A549 (cell line): ENCODE measurements at regions not wholly inside any gene's neighbourhood (a gene's known extent, or its start where the extent isn't known, plus 50 kb on each side); places are given as distances from the start of the nearest gene placed in this dataset.

Source experiments
- CTCF ChIP-seq: fragments of >200 bp; sonication (Bioruptor Twin); formaldehyde crosslinking; IDR thresholded peaks from 3 replicates; pipeline ENCODE4 v1.5.1; 2016
- EP300 ChIP-seq, 2 experiments: fragments of >200 bp; sonication (Bioruptor Twin); formaldehyde crosslinking; IDR thresholded peaks; 2 replicates in 1 of 2; 3 replicates in 1 of 2; pipeline ENCODE4 v1.6.1; 2016 to 2017
- KDM5A ChIP-seq: fragments of 200-600 bp; sonication (generic); IDR thresholded peaks from 2 replicates; pipeline ENCODE4 v1.6.1; 2016; ENCODE audit warnings: antibody characterized with exemption, mild to moderate bottlenecking
- NR3C1 ChIP-seq: fragments of >200 bp; sonication (Bioruptor Twin); formaldehyde crosslinking; IDR thresholded peaks from 3 replicates; pipeline ENCODE4 v1.6.1; 2017
- PHF8 ChIP-seq: fragments of 200-600 bp; sonication (generic); IDR thresholded peaks from 2 replicates; pipeline ENCODE4 v1.6.1; 2016; ENCODE audit warnings: low read depth, mild to moderate bottlenecking, antibody characterized with exemption, moderate library complexity, borderline replicate concordance
- POLR2A ChIP-seq: IDR thresholded peaks from 2 replicates; pipeline ENCODE4 v1.6.1; 2012; ENCODE audit warnings: mild to moderate bottlenecking, low read length
- USF2 ChIP-seq: fragments of 450-650 bp; IDR thresholded peaks from 2 replicates; pipeline ENCODE4 v1.6.1; 2014; ENCODE audit warnings: antibody characterized with exemption
- ZFP36 ChIP-seq: fragments of 450-650 bp; IDR thresholded peaks from 2 replicates; pipeline ENCODE4 v1.6.1; 2014; ENCODE audit warnings: borderline replicate concordance; ENCODE audit not compliant: partially characterized antibody
- ZNF302 ChIP-seq: fragments of 250-450 bp; sonication (Bioruptor Pico); IDR thresholded peaks from 2 replicates; pipeline ENCODE4 v1.9.0; 2021; ENCODE audit warnings: inconsistent platforms, mild to moderate bottlenecking, moderate library complexity
- TF ChIP-seq, protein P1 (sequence below): fragments of >200 bp; sonication (Bioruptor Twin); formaldehyde crosslinking; IDR thresholded peaks from 3 replicates; pipeline ENCODE4 v1.6.1; 2016

GRCh38 chr13:76719955-76720354 is 166.2 kb downstream of the KCTD12 start:
- no peak for TF ChIP-seq KDM5A
- TF ChIP-seq PHF8: no peak
- TF ChIP-seq POLR2A: no peak
- no peak for TF ChIP-seq EP300 (IDR thresholded peaks at IDR 0.05)
- no peak for TF ChIP-seq USF2
- no peak for TF ChIP-seq CTCF
- TF ChIP-seq ZNF302: no peak
- TF ChIP-seq, protein P1, sequence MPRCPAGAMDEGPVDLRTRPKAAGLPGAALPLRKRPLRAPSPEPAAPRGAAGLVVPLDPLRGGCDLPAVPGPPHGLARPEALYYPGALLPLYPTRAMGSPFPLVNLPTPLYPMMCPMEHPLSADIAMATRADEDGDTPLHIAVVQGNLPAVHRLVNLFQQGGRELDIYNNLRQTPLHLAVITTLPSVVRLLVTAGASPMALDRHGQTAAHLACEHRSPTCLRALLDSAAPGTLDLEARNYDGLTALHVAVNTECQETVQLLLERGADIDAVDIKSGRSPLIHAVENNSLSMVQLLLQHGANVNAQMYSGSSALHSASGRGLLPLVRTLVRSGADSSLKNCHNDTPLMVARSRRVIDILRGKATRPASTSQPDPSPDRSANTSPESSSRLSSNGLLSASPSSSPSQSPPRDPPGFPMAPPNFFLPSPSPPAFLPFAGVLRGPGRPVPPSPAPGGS: no peak
- no peak for TF ChIP-seq NR3C1
- TF ChIP-seq ZFP36: no peak
